ENCODE measurements at regions not wholly inside any gene's neighbourhood (a gene's known extent, or its start where the extent isn't known, plus 50 kb on each side); places are given as distances from the start of the nearest gene placed in this dataset.

GRCh38 chr2:15718944-15719323 is 127.3 kb downstream of the DDX1 start:
- H3K27me3 ChIP-seq = no peaks in the 10 kb centered on the region
- no peaks in the 10 kb centered on the region for H3K4me1 ChIP-seq
- TF ChIP-seq EP300 (IDR thresholded peaks at IDR 0.05) (no peak), POLR2AphosphoS5 (IDR thresholded peaks at IDR 0.05) (no peak), POLR2A (IDR thresholded peaks at IDR 0.05) (no peak)
- TF ChIP-seq, protein P1, sequence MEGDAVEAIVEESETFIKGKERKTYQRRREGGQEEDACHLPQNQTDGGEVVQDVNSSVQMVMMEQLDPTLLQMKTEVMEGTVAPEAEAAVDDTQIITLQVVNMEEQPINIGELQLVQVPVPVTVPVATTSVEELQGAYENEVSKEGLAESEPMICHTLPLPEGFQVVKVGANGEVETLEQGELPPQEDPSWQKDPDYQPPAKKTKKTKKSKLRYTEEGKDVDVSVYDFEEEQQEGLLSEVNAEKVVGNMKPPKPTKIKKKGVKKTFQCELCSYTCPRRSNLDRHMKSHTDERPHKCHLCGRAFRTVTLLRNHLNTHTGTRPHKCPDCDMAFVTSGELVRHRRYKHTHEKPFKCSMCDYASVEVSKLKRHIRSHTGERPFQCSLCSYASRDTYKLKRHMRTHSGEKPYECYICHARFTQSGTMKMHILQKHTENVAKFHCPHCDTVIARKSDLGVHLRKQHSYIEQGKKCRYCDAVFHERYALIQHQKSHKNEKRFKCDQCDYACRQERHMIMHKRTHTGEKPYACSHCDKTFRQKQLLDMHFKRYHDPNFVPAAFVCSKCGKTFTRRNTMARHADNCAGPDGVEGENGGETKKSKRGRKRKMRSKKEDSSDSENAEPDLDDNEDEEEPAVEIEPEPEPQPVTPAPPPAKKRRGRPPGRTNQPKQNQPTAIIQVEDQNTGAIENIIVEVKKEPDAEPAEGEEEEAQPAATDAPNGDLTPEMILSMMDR (IDR thresholded peaks at IDR 0.05) = no peak
- WGBS, 2 donors = 74 to 75% methylated on average over 6 of the region's 6 CpGs
- intact Hi-C loops (cut with DNase I) = no loop called here
- no peak overlapping the region for H3K27ac ChIP-seq
- H3K4me3 ChIP-seq = no peak overlapping the region
- DNase-seq = no peak
- H3K36me3 ChIP-seq = no peaks in the 10 kb centered on the region
- H3K9me3 ChIP-seq = no peaks in the 10 kb centered on the region

DNA sequence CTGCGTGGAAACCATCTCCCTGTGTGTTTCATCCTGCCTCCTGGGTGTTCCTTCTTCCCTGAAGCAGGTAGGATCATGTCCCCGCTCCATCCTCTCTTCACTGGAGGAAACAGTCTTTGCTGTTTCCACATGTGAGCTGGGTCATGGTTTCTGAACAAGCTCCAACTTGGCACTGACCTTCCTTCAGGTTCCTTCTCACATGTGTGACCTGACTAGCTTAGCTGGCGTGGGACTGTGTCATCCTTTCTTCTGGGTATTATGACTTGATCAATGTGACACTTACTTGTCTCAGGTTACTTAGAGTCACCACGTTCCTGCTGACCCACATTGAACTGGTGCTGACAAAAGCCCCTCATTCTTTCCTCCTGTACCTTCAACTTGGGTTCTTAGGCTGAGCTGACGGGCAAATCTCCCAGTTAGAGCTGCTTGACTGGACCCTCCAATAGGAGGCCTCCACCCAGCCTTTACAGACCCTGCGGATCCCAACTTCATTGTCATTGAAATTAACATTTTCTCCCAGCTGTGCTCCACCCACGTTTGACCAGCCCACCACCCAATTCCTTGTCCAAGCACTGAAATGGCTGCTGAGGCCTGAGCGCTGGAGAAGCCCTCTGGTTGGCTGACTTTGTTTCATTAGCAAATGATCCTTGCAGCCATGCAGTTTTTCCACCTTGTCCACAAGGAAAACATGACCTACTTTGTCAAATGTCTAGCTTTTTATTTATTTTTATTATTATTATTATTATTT is 128.1 kb downstream of the DDX1 start:
- Histone ChIP-seq H3K27me3 (no peaks in the 10 kb centered on the region), H3K4me1 (no peaks in the 10 kb centered on the region), H3K36me3 (no peaks in the 10 kb centered on the region), H3K9me3 (no peaks in the 10 kb centered on the region), H3K4me3 (no peak overlapping the region), H3K27ac (no peak overlapping the region)
- WGBS, 2 donors = 79 to 85% methylated on average over 8 of the region's 8 CpGs
- no peak for DNase-seq
- TF ChIP-seq POLR2AphosphoS5 (IDR thresholded peaks at IDR 0.05) (no peak), POLR2A (IDR thresholded peaks at IDR 0.05) (no peak), EP300 (IDR thresholded peaks at IDR 0.05) (no peak)
- TF ChIP-seq, protein P1 (IDR thresholded peaks at IDR 0.05) = no peak
- intact Hi-C loops (cut with DNase I) = no loop called here

DNA sequence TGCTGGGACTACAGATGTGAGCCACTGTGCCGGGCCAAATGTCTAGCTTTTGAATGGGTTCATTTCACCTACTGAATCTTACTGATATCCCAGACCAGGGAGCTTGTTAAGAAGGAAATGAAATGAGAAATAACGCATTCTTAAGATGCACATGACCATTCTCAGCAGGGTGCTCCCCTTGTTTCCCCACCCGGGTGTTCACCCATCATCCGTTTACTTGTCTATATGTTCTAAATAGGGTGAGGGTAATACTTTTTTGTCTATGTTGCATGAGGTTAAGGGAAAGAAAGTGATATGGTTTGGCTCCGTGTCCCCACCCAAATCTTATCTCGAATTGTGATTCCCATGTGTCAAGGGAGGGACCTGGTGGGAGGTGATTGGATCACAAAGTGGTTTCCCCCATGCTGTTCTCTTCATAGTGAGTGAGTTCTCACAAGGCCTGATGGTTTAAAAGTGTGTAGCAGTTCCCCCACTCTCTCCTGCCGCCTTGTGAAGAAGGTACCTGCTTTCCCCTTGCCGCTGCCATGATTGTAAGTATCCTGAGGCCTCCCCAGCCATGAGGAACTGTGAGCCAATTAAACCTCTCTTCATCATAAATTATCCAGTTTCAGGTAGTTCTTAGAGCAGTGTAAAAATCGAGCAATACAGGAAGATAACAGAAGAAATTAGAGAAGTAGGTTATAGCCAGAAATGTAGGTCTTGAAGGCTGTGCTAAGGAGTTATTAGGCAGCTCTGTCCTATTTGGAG is 129.1 kb downstream of the DDX1 start:
- intact Hi-C loops (cut with DNase I) = no loop called here
- Histone ChIP-seq H3K9me3 (no peaks in the 10 kb centered on the region), H3K27ac (no peak overlapping the region), H3K27me3 (no peaks in the 10 kb centered on the region), H3K4me1 (no peaks in the 10 kb centered on the region), H3K36me3 (no peaks in the 10 kb centered on the region), H3K4me3 (no peak overlapping the region)
- 89% methylated on average over 9 of the region's 9 CpGs for WGBS, 2 donors
- DNase-seq = no peak
- no peak for TF ChIP-seq EP300 (IDR thresholded peaks at IDR 0.05)
- no peak for TF ChIP-seq POLR2AphosphoS5 (IDR thresholded peaks at IDR 0.05)
- TF ChIP-seq, protein P1 (IDR thresholded peaks at IDR 0.05) = no peak

DNA sequence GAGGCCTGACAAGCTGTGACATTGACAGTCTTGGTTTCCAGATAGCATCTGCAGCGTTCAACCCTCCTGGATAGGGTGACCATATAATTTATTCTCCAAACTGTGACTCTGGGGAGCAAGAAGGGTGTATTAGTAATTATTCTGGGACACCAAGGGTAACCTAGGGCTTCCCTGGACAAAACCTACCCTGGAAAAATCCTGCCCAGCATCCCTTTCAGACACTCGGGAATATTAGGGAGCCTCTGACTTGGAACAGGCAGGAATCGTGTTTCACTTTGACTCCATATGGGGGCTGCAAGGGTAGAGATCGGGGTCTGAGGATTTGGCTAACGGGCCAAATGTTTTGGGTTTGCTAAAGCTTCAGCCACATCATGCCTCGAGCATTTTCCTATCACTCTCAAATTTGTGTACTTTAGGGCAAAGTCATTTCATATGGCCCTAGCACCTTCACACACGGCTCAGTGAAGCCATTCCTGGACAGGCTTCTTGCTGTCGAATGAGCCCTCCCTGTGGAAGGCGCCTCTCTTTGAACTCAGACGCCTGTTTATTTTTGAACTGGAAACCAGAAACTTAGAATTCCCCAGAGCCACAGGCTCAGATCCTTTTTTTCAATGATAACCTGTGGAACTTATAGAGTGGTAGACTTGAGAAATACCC is 129.9 kb downstream of the DDX1 start:
- no peak overlapping the region for H3K4me3 ChIP-seq
- TF ChIP-seq POLR2A (IDR thresholded peaks at IDR 0.05) = no peak
- TF ChIP-seq EP300 (IDR thresholded peaks at IDR 0.05) = no peak
- no peak for TF ChIP-seq POLR2AphosphoS5 (IDR thresholded peaks at IDR 0.05)
- TF ChIP-seq, protein P1 (IDR thresholded peaks at IDR 0.05) = no peak
- intact Hi-C loops (cut with DNase I) = no loop called here
- no peak for DNase-seq
- H3K27me3 ChIP-seq = no peaks in the 10 kb centered on the region
- no peaks in the 10 kb centered on the region for H3K4me1 ChIP-seq
- 89 to 91% methylated on average over 10 of the region's 10 CpGs for WGBS, 2 donors
- H3K36me3 ChIP-seq = no peaks in the 10 kb centered on the region
- H3K27ac ChIP-seq = no peak overlapping the region
- no peaks in the 10 kb centered on the region for H3K9me3 ChIP-seq

Data from sigmoid colon (tissue), 6 donors.